PC-9 (cell line): ENCODE measurements at regions not wholly inside any gene's neighbourhood (a gene's known extent, or its start where the extent isn't known, plus 50 kb on each side); places are given as distances from the start of the nearest gene placed in this dataset.

ENCODE experiments used
- BruUV-seq: library from RNA; stranded (reverse); fragments of 400-500 nt; replicated peaks from 2 replicates; lab custom pipeline; 2021; lab: Mats Ljungman, UMichigan
- CTCF ChIA-PET: fragments of 300-600 bp; sonication (Branson Sonifier 250); formaldehyde crosslinking; loops from one replicate; lab custom pipeline; 2022; ENCODE audit warnings: antibody characterized with exemption; lab: Charles Lee
- POLR2A ChIA-PET: fragments of 300-600 bp; sonication (Branson Sonifier 250); formaldehyde crosslinking; loops from one replicate; lab custom pipeline; 2022; ENCODE audit warnings: antibody characterized with exemption; ENCODE audit not compliant: unreplicated experiment; lab: Charles Lee
- DNase-seq, 2 experiments: peaks; one replicate each; pipeline versions ENCODE4 v3.0.0 to v3.0.0-alpha.2; 2015 to 2022; ENCODE audit warnings: mixed read lengths in 1 of 2
- H2AFZ ChIP-seq: fragments of 200-600 bp; sonication (generic); 2 replicates; pipeline ENCODE4 v1.8.1; 2017; ENCODE audit warnings: antibody characterized with exemption
- H3F3A ChIP-seq: fragments of 200-600 bp; sonication (generic); 2 replicates; pipeline ENCODE4 v1.8.1; 2017; ENCODE audit warnings: antibody characterized with exemption, mild to moderate bottlenecking, low read depth; ENCODE audit not compliant: insufficient read depth
- H3K27ac ChIP-seq: fragments of 200-600 bp; sonication (generic); 2 replicates; pipeline ENCODE4 v1.6.1; 2016; ENCODE audit warnings: mixed run types
- H3K27me3 ChIP-seq: fragments of 200-600 bp; sonication (generic); 2 replicates; pipeline ENCODE4 v1.6.1; 2016; ENCODE audit warnings: low read depth, mixed run types; ENCODE audit not compliant: insufficient read depth
- H3K36me3 ChIP-seq: fragments of 200-600 bp; sonication (generic); 2 replicates; pipeline ENCODE4 v1.6.1; 2016; ENCODE audit warnings: low read depth, mixed run types
- H3K4me1 ChIP-seq: fragments of 200-600 bp; sonication (generic); replicated peaks from 2 replicates; pipeline ENCODE4 v1.6.1; 2016; ENCODE audit warnings: mixed run types; ENCODE audit not compliant: insufficient read depth
- H3K4me2 ChIP-seq: fragments of 200-600 bp; sonication (generic); 2 replicates; pipeline ENCODE4 v1.6.1; 2017; ENCODE audit warnings: mixed run types
- H3K4me3 ChIP-seq: fragments of 200-600 bp; sonication (generic); 2 replicates; pipeline ENCODE4 v1.6.1; 2016; ENCODE audit warnings: mixed run types
- H3K79me2 ChIP-seq: fragments of 200-600 bp; sonication (generic); 2 replicates; pipeline ENCODE4 v1.6.1; 2017; ENCODE audit warnings: low read depth, mixed run types
- H3K9me2 ChIP-seq: fragments of 200-600 bp; sonication (generic); 2 replicates; pipeline ENCODE4 v1.8.1; 2017; ENCODE audit warnings: mild to moderate bottlenecking; ENCODE audit not compliant: insufficient read depth
- H3K9me3 ChIP-seq: fragments of 200-600 bp; sonication (generic); 2 replicates; pipeline ENCODE4 v1.8.1; 2016; ENCODE audit warnings: low read depth; ENCODE audit not compliant: insufficient read depth
- H4K20me1 ChIP-seq: fragments of 200-600 bp; sonication (generic); 2 replicates; pipeline ENCODE4 v1.8.1; 2017; ENCODE audit not compliant: insufficient read depth
- EZH2 ChIP-seq: fragments of 200-600 bp; sonication (generic); IDR thresholded peaks from 2 replicates; pipeline ENCODE4 v1.8.0; 2017; ENCODE audit warnings: antibody characterized with exemption, low read depth
- intact Hi-C: fragments of 100-400 bp; cut with micrococcal nuclease; formaldehyde crosslinking; loops from one replicate; pipeline ENCODE4 v1.10.0; 2022; ENCODE audit not compliant: unreplicated experiment
- TF ChIP-seq, protein P1 (sequence below): fragments of 200-600 bp; sonication (generic); conservative IDR thresholded peaks from 2 replicates; pipeline ENCODE4 v1.6.1; 2017; ENCODE audit warnings: mixed run types, antibody characterized with exemption, mild to moderate bottlenecking, moderate library complexity

DNA sequence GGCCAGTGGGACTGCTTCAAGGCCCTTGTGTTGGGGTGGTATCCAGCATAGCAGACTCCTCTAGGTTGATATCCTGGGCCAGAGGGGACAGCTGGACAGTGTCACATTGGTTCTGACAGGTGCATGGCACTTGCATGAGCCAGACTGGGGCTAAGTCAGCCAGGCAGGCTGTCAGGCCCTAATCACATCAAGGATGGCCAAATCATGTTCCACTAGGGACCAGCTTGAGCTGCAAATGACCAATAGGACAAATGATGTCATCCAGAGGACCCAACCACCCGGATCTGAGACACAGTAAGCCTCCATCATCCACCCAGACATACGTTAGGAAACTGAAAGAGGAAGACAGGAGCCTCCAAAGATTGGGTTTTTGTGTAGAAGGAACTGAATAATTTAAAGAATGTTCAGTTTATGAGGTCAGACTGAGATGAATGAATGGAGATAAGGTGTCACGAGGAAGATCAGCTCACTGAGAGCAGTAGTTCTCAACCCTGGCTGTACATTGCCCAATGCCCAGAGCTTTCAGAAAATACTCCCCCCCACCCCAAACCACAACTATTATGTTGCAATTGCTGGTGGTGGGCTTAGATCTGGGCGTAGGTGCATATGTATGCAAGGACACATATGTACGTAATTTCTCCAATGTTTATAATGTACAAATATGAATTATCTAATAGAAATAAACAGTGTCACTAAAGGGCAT lies 75.2 kb upstream of the INHBA start:
- no peaks in the 10 kb centered on the region for H3F3A ChIP-seq
- intact Hi-C loops, result no loop called here
- no peaks in the 10 kb centered on the region for H4K20me1 ChIP-seq
- ChIA-PET CTCF (no interaction called here), POLR2A (interaction anchor here (0.6 kb wide), 1 partner anchor 139 kb away, joined by 3 read pairs; no protein-coding TSS in a partner anchor)
- H3K9me3 ChIP-seq, result no peaks in the 10 kb centered on the region
- BruUV-seq, result no TSS peak
- TF ChIP-seq, protein P1, sequence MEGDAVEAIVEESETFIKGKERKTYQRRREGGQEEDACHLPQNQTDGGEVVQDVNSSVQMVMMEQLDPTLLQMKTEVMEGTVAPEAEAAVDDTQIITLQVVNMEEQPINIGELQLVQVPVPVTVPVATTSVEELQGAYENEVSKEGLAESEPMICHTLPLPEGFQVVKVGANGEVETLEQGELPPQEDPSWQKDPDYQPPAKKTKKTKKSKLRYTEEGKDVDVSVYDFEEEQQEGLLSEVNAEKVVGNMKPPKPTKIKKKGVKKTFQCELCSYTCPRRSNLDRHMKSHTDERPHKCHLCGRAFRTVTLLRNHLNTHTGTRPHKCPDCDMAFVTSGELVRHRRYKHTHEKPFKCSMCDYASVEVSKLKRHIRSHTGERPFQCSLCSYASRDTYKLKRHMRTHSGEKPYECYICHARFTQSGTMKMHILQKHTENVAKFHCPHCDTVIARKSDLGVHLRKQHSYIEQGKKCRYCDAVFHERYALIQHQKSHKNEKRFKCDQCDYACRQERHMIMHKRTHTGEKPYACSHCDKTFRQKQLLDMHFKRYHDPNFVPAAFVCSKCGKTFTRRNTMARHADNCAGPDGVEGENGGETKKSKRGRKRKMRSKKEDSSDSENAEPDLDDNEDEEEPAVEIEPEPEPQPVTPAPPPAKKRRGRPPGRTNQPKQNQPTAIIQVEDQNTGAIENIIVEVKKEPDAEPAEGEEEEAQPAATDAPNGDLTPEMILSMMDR, result no peak
- no peak for TF ChIP-seq EZH2
- no peak overlapping the region for H2AFZ ChIP-seq
- H3K4me3 ChIP-seq, result no peak overlapping the region
- no peak overlapping the region for H3K4me2 ChIP-seq
- H3K4me1 ChIP-seq, result no peaks in the 10 kb centered on the region
- no peaks in the 10 kb centered on the region for H3K79me2 ChIP-seq
- no peak overlapping the region for H3K27ac ChIP-seq
- no peaks in the 10 kb centered on the region for H3K36me3 ChIP-seq
- no peaks in the 10 kb centered on the region for H3K9me2 ChIP-seq
- no peak for DNase-seq
- H3K27me3 ChIP-seq, result no peaks in the 10 kb centered on the region

DNA sequence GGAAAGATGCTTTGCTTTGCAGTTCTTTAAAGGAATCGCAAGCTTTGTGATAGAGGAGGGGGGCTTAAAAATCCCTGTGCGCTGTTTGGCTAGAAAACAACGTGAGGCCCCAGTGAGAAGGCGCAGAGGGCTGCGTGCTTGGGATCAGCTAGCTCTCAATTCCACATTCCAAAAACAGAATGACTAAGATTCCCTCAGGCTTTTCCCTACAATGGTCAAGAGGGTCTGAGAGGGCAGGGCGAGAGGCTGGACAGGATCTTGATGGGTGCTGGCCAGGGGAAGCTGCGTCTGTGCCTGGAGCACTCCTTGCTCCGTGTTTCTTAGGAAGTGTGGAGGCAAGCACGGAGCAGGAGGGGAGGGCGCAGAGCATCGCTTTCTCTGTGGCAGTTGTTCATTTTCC lies 72.1 kb upstream of the INHBA start:
- ChIA-PET CTCF (no interaction called here), POLR2A (no interaction called here)
- Histone ChIP-seq H3K36me3 (no peaks in the 10 kb centered on the region), H3K79me2 (no peaks in the 10 kb centered on the region), H3K4me3 (no peak overlapping the region), H3K27ac (no peak overlapping the region), H3K4me1 (no peaks in the 10 kb centered on the region), H4K20me1 (no peaks in the 10 kb centered on the region), H3F3A (no peaks in the 10 kb centered on the region), H3K4me2 (no peak overlapping the region), H3K27me3 (no peaks in the 10 kb centered on the region), H3K9me2 (no peaks in the 10 kb centered on the region), H3K9me3 (no peaks in the 10 kb centered on the region), H2AFZ (no peak overlapping the region)
- TF ChIP-seq EZH2, result no peak
- TF ChIP-seq, protein P1, result no peak
- no peak for DNase-seq
- intact Hi-C loops, result no loop called here
- BruUV-seq, result no TSS peak

DNA sequence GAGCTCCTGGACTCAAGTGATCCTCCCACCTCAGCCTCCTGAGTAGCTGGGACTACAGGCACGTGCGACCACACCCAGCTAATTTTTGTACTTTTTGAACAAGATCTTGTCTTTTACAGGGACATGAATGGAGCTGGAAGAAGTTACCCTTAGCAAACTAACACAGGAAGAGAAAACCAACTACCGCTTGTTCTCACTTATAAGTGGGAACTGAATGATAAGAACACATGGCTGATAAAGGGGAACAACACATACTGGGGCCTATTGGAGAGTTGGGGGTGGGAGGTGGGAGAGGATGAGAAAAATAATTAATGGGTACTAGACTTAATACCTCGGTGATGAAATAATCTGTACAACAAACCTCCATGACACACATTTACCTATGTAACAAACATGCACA lies 70.9 kb upstream of the INHBA start:
- DNase-seq, result no peak
- CTCF ChIA-PET, result no interaction called here
- POLR2A ChIA-PET, result no interaction called here
- H3K9me2 ChIP-seq, result no peaks in the 10 kb centered on the region
- no TSS peak for BruUV-seq
- no peaks in the 10 kb centered on the region for H4K20me1 ChIP-seq
- intact Hi-C loops, result no loop called here
- no peaks in the 10 kb centered on the region for H3K4me1 ChIP-seq
- TF ChIP-seq, protein P1, result no peak
- H3K36me3 ChIP-seq, result no peaks in the 10 kb centered on the region
- no peaks in the 10 kb centered on the region for H3K27me3 ChIP-seq
- H3K27ac ChIP-seq, result no peak overlapping the region
- H3K4me2 ChIP-seq, result no peak overlapping the region
- no peaks in the 10 kb centered on the region for H3K79me2 ChIP-seq
- H3K4me3 ChIP-seq, result no peak overlapping the region
- no peaks in the 10 kb centered on the region for H3K9me3 ChIP-seq
- no peak overlapping the region for H2AFZ ChIP-seq
- H3F3A ChIP-seq, result no peaks in the 10 kb centered on the region
